ENCODE measurements at regions not wholly inside any gene's neighbourhood (a gene's known extent, or its start where the extent isn't known, plus 50 kb on each side); places are given as distances from the start of the nearest gene placed in this dataset.

DNA sequence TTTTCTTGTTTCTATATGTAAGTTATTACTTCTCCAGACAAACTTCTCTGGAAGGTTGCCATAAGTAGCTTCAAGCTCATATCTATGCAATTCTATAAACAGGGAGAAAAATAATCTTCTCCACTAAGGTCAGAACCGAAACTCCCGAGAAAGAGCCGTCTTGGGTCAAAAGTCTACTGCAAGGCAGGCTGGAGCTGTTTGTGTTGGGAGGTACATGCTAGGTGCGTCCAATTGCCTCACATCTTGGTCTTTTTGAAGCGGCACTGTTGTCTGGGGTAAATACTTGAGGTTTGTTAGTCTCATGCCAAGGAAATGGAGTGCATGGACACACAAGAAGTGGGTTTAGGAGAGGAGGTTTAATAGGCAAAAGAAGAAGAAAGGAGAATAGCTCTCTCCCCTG, 674.7 kb upstream of the TMEM132C start:
- H3K18ac ChIP-seq (ENCODE audit: insufficient read length, low read depth, low read length), result no peak overlapping the region
- no peak overlapping the region for H4K8ac ChIP-seq (replicated peaks; ENCODE audit: insufficient read length, low read depth, low read length)
- H3K9ac ChIP-seq (ENCODE audit: extremely low read depth, insufficient read length, low read length), result no peak overlapping the region
- no peak overlapping the region for H3T11ph ChIP-seq (ENCODE audit: low read length)
- H2BK15ac ChIP-seq (ENCODE audit: low read depth, low read length), result no peak overlapping the region
- H3K36me3 Mint-ChIP-seq (ENCODE audit: insufficient read depth in 1 of 3, low read depth in 3 of 3), result no peaks in the 10 kb centered on the region; a peak in 1 of 7 replicates
- no peak overlapping the region for H3K27ac ChIP-seq (ENCODE audit: insufficient read length, low read depth, low read length)
- H3K27ac Mint-ChIP-seq, result peak overlapping the region in 1 of 3 experiments; percentile 6; a peak in 1 of 7 replicates
- H2AK5ac ChIP-seq (ENCODE audit: insufficient read length, low read length), result no peak overlapping the region
- H3K79me2 ChIP-seq (ENCODE audit: insufficient read depth, low read length), result no peaks in the 10 kb centered on the region
- H2BK120ac ChIP-seq (ENCODE audit: low read depth, low read length, poor library complexity, severe bottlenecking), result no peak overlapping the region
- no peaks in the 10 kb centered on the region for H3K79me1 ChIP-seq (ENCODE audit: insufficient read depth, low read depth, low read length, poor library complexity, severe bottlenecking)
- H2BK20ac ChIP-seq (ENCODE audit: low read depth, low read length, poor library complexity, severe bottlenecking), result no peak overlapping the region
- no peak for TF ChIP-seq CTCF (conservative IDR thresholded peaks at IDR 0.05)
- peaks cover 15% of the 10 kb centered on the region for H3K4me1 ChIP-seq (ENCODE audit: insufficient read depth, low read length)
- H3K27me3 ChIP-seq (ENCODE audit: insufficient read depth, low read length), result no peaks in the 10 kb centered on the region
- no peaks in the 10 kb centered on the region for H3K9me3 Mint-ChIP-seq
- H3K4me2 ChIP-seq (ENCODE audit: insufficient read depth, insufficient read length, low read length), result no peak overlapping the region
- no peak overlapping the region for H2BK5ac ChIP-seq (ENCODE audit: insufficient read length, low read length)
- H3K23ac ChIP-seq (ENCODE audit: insufficient read length, low read depth, low read length), result no peak overlapping the region
- H3K9me3 ChIP-seq (ENCODE audit: control insufficient read depth, low read depth, low read length), result no peaks in the 10 kb centered on the region
- H3K4ac ChIP-seq (ENCODE audit: low read depth, low read length), result no peak overlapping the region
- no peak for DNase-seq
- H3K4me3 Mint-ChIP-seq, result peak overlapping the region in 1 of 2 experiments; percentile 36; a peak in 1 of 5 replicates
- peaks cover 2% of the 10 kb centered on the region; the same call in 1 of the 2 replicates for H3K27me3 Mint-ChIP-seq (ENCODE audit: low read depth)
- no peak overlapping the region for H2AFZ ChIP-seq (ENCODE audit: low read length)
- no peak overlapping the region for H3K14ac ChIP-seq (ENCODE audit: insufficient read depth, low read length)
- WGBS (ENCODE audit: extremely low coverage, insufficient read length, low lambda C conversion rate), result no CpG with 5 or more reads among the region's 5 CpGs
- H3K23me2 ChIP-seq (ENCODE audit: insufficient read length, low read depth, low read length, poor library complexity, severe bottlenecking), result no peaks in the 10 kb centered on the region
- no peaks in the 10 kb centered on the region for H4K20me1 ChIP-seq (ENCODE audit: control insufficient read depth, insufficient read depth, insufficient read length)
- no peak overlapping the region for H3K56ac ChIP-seq (ENCODE audit: insufficient read length, low read depth, low read length)
- no peak overlapping the region for H4K91ac ChIP-seq (ENCODE audit: insufficient read length, low read depth, low read length)
- H3K4me1 Mint-ChIP-seq, result peaks cover 78 to 79% of the 10 kb centered on the region in 2 experiments
- no peak overlapping the region for H2BK12ac ChIP-seq (ENCODE audit: insufficient read length, low read depth, low read length)
- no peak overlapping the region for H4K5ac ChIP-seq (ENCODE audit: insufficient read length, low read depth, low read length)

All from H9 (cell line).